NCI-H146 treated with DMSO at 0.1 percent for 48 hours (cell line): ENCODE measurements at regions not wholly inside any gene's neighbourhood (a gene's known extent, or its start where the extent isn't known, plus 50 kb on each side); places are given as distances from the start of the nearest gene placed in this dataset.
"Not testable (repeated sequence)": the region's sequence is repeated elsewhere in the genome, so short reads cannot be mapped to it uniquely, and the experiment has no call there.

Experiments
- DNase-seq: peaks from one replicate; lab custom pipeline; 2025; ENCODE audit not compliant: unreplicated experiment; lab: John Stamatoyannopoulos, UW

DNA sequence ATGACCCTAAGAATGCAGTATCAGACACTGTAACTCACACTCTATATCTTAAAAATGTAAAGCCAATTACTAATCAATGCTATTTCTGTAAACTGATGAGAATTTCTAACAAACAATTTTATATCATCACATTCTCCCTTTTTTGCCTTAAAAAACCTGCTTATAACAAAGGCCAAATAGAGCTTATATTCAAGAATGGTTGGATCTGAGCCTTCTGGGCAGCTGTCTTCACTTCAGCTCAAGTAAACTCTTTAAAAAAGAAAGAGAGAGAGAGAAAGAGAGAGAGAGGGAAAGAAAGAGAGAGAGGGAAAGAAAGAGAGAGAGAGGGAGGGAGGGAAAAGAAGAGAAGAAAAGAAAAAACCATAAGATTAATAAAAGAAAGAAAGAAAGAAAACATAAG, 231.8 kb downstream of the KCNE4 start:
- DNase-seq = no peak

- DNase-seq = no peak
Observed at GRCh38 chr2:223285370-223286265, 233.6 kb downstream of the KCNE4 start.

- DNase-seq = no peak
Observed at GRCh38 chr2:223294756-223295155, 242.8 kb downstream of the KCNE4 start.

GRCh38 chr2:223297788-223298187, 245.8 kb downstream of the KCNE4 start:
- no peak for DNase-seq

DNA sequence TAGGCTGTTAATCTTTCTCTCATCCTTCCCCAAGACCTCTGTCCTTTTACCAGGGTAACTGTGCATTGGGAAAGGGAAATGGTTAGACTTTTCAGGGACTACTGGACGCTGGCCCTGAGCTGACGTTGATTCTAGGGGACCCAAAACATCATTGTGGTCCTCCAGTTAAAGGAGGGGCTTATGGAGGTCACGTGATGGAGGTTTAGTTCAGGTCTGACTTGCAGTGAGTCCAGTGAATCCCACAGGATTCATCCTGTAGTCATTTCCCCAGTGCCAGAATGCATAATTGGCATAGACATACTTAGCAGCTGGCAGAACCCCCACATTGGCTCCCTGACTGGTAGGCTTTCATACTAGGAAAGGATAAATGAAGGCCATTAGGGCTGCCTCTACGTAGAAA, 246.3 kb downstream of the KCNE4 start:
- DNase-seq = not testable (repeated sequence)

DNA sequence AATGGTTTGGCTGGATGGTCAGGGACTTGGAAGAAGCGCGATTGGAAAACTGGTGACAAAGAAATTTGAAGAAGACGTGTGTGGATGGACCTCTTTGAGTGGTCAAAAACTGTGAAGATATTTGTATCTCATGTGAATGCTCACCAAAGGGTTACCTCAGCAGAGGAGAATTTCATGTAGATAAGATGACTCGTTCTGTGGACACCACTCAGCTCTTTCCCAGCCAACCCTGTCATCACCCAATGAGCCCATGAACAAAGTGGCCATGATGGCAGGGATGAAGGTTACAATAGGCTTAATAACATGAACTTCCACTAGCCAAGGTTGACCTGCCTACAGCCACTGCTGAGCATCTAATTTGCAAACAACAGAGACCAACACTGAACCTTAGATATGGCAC, 248.3 kb downstream of the KCNE4 start:
- no peak for DNase-seq

DNA sequence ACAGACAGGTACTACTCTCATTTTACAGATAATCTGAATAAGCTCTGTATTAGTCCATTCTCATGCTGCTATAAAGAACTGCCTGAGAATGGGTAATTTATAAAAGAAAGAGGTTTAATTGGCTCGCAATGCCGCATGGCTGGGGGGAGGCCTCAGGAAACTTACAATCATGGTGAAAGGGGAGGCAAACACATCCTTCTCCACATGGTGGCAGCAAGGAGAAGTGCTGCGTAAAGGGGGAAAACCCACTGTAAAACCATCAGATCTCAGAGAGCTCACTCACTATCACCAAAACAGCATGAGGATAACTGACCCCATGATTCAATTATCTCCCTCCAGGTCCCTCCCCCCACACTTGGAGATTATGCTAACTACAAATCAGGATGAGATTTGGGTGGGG, 254.4 kb downstream of the KCNE4 start:
- DNase-seq = no peak

GRCh38 chr2:223311889-223312680, 260.1 kb downstream of the KCNE4 start:
- no peak for DNase-seq

GRCh38 chr2:223313101-223313500, 261.1 kb downstream of the KCNE4 start:
- DNase-seq = no peak

- DNase-seq = no peak
Observed at GRCh38 chr2:223314811-223315210, 262.8 kb downstream of the KCNE4 start.

GRCh38 chr2:223315813-223316212, 263.8 kb downstream of the KCNE4 start:
- no peak for DNase-seq

GRCh38 chr2:223316342-223316741, 264.4 kb downstream of the KCNE4 start:
- no peak for DNase-seq

DNA sequence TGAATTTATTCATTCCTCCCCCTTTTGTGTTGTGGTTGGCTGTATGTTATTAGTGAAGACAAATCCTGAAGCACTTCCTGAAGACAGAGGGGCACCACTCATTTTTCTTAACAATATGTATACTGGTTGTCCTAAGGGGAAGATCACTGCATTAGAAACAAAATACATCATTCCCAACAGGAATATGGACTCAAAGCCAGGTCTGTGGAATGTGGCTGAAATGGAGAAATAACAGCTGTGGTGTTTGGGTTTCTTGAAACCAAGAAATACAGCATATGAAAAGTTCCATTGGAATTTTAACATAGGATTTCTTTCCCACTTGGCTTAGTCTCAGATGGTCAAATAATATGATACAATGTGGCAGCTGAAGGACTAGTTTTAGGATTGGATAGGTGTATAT, 267.6 kb downstream of the KCNE4 start:
- no peak for DNase-seq

DNA sequence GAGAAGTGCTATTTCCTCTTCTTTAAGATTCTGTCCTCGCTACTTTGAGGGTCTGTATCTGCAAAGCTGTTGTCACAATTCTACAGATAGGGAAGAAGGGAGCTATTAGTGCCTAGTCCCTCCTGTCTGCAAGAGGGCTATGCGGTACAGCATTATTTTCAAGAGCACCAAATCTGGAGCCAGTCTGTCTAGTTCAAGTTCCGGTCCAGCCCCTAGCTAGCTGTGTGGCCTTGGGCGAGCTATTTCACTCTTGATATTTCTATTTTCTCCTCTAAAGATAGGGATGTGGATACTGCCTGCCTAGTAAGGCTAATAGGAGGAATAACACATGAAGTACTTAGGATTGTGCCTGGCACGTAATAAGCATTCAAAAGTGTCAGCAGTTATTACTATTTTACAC, 272.4 kb downstream of the KCNE4 start:
- DNase-seq = no peak

DNA sequence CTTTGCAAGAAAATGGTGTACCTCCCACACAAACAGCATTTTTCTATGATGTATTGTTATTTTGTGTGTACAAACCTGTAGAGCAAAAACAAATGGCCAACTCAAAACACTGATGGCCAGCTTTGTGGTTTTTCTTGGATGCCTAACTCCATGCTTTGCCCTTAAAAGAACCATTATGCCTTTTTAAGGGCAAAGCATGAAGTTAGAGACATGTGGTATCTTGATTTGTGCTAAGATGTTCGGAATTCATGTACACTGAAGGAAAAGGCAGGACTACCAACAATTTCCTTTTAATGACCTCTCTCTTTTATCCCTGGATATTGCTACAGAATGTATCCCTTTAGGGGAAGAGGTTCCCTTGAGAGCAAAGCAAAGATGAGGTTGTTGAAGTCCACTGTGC, 273.6 kb downstream of the SCG2 start:
- DNase-seq = no peak

DNA sequence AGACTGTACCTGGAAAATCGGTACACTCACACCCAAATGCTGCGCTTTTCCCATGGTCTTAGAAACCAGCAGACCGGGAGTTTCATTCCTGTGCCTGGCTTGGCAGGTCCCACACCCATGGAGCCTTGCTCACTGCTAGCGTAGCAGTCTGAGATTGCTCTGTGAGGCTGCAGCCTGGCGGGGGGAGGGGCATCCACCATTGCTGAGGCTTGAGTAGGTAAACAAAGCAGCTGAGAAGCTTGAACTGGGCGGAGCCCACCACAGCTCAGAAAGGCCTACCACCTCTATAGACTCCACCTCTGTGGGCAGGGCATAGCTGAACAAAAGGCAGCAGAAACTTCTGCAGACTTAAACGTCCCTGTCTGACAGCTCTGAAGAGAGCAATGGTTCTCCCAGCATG, 271.4 kb downstream of the SCG2 start:
- not testable (repeated sequence) for DNase-seq

- DNase-seq = no peak
Observed at GRCh38 chr2:223338016-223338415, 264.1 kb downstream of the SCG2 start.

DNA sequence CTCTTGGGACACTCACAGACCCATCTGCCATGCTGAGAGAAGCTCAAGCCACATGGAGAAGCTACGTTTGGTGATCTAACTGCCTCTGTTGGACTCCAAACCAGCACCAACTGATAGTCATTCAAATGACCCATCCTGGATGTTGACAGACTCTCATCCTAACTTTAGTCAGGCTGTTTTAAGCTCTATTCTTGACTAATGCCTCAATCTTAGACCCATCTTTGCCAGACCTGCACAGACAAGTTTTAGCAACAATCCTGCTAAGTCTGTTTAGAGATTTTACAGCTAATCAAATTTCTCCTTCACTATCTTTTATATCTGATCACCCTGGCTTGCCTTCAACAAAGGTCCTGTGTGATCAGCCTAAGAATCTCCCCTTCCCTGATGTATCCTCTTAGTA, 245.1 kb downstream of the SCG2 start:
- DNase-seq = no peak

- DNase-seq = no peak
Observed at GRCh38 chr2:223363085-223363484, 239.1 kb downstream of the SCG2 start.

GRCh38 chr2:223365158-223365679, 236.9 kb downstream of the SCG2 start:
- no peak for DNase-seq

GRCh38 chr2:223366566-223366965, 235.6 kb downstream of the SCG2 start:
- DNase-seq = no peak

GRCh38 chr2:223368481-223368880, 233.7 kb downstream of the SCG2 start:
- no peak for DNase-seq
